ENCODE measurements at regions not wholly inside any gene's neighbourhood (a gene's known extent, or its start where the extent isn't known, plus 50 kb on each side); places are given as distances from the start of the nearest gene placed in this dataset.

- H3K4me3 ChIP-seq (ENCODE audit: low read depth, low read length): no peak overlapping the region
- TF ChIP-seq CTCF (conservative IDR thresholded peaks at IDR 0.05; ENCODE audit: low read depth, low read length): no peak
- DNase-seq (ENCODE audit: low read depth): no peak
These were observed 776.9 kb downstream of the TBC1D22A start for GRCh38 chr22:47539374-47539773.

- H3K4me3 ChIP-seq (ENCODE audit: low read depth, low read length): no peak overlapping the region
- TF ChIP-seq CTCF (conservative IDR thresholded peaks at IDR 0.05; ENCODE audit: low read depth, low read length): no peak
- no peak for DNase-seq (ENCODE audit: low read depth)
These were observed 773.2 kb downstream of the TBC1D22A start for GRCh38 chr22:47535681-47536080.

GRCh38 chr22:47534804-47535410, 772.5 kb downstream of the TBC1D22A start:
- TF ChIP-seq CTCF (conservative IDR thresholded peaks at IDR 0.05; ENCODE audit: low read depth, low read length): no peak
- no peak for DNase-seq (ENCODE audit: low read depth)
- H3K4me3 ChIP-seq (ENCODE audit: low read depth, low read length): no peak overlapping the region

GRCh38 chr22:47533961-47534803, 771.7 kb downstream of the TBC1D22A start:
- TF ChIP-seq CTCF (conservative IDR thresholded peaks at IDR 0.05; ENCODE audit: low read depth, low read length): no peak
- no peak overlapping the region for H3K4me3 ChIP-seq (ENCODE audit: low read depth, low read length)
- DNase-seq (ENCODE audit: low read depth): no peak

- no peak overlapping the region for H3K4me3 ChIP-seq (ENCODE audit: low read depth, low read length)
- no peak for DNase-seq (ENCODE audit: low read depth)
- no peak for TF ChIP-seq CTCF (conservative IDR thresholded peaks at IDR 0.05; ENCODE audit: low read depth, low read length)
These were observed 754.6 kb downstream of the TBC1D22A start for GRCh38 chr22:47517062-47517461.

- no peak for TF ChIP-seq CTCF (conservative IDR thresholded peaks at IDR 0.05; ENCODE audit: low read depth, low read length)
- no peak for DNase-seq (ENCODE audit: low read depth)
- H3K4me3 ChIP-seq (ENCODE audit: low read depth, low read length): no peak overlapping the region
These were observed 753.1 kb downstream of the TBC1D22A start for GRCh38 chr22:47515384-47516125.
